ENCODE measurements at regions not wholly inside any gene's neighbourhood (a gene's known extent, or its start where the extent isn't known, plus 50 kb on each side); places are given as distances from the start of the nearest gene placed in this dataset.

DNA sequence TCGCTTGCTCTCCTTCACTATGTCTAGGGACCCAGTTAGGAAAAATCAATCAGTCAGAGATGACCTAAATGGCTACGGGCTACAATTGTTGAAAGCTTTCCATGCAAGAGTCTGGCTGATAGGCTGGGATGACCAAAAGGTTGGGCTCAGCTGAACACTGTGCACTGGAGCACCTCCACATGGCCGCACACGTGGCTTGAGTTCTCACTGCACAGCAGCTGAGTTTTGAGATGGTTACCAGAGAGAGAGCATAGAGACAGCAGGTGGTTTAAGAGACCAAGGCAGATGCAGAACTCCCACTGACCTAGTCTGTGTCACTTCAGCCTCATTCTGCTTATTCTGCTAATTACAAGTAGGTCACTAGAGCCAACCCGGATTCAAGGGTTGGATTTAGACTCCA, 2354.8 kb upstream of the C9orf72 start:
- H3K9me3 ChIP-seq (ENCODE audit: control insufficient read depth, low read depth, low read length), result no peaks in the 10 kb centered on the region
- H3K4me1 ChIP-seq (ENCODE audit: control insufficient read depth, extremely low read depth, insufficient read depth, low read length), result no peaks in the 10 kb centered on the region
- H3K4me3 ChIP-seq (ENCODE audit: control insufficient read depth in 2 of 3, extremely low read depth in 1 of 3, insufficient read depth in 2 of 3, low read depth in 1 of 3, low read length in 3 of 3), result no peak overlapping the region
- H3K27me3 ChIP-seq (ENCODE audit: control insufficient read depth, extremely low read depth, insufficient read depth, low read length), result no peaks in the 10 kb centered on the region
- dilution Hi-C loops (cut with MboI; ENCODE audit: extremely low pct_ligation_motif_present, low sequenced_read_pairs), result no loop called here
- no peaks in the 10 kb centered on the region for H4K20me1 ChIP-seq (ENCODE audit: control insufficient read depth, extremely low read depth, insufficient read depth, low read length)
- H3K9ac ChIP-seq (ENCODE audit: control insufficient read depth, extremely low read depth, insufficient read depth, low read length), result no peak overlapping the region
- no peak overlapping the region for H3K4me2 ChIP-seq (ENCODE audit: control insufficient read depth, extremely low read depth, insufficient read depth, low read depth, low read length)
- no peaks in the 10 kb centered on the region for H3K79me2 ChIP-seq (ENCODE audit: control insufficient read depth, insufficient read depth, low read length)
- no peaks in the 10 kb centered on the region for H3K36me3 ChIP-seq (ENCODE audit: control insufficient read depth in 2 of 2, extremely low read depth in 1 of 2, insufficient read depth in 2 of 2, low read length in 2 of 2)
- H3K9me1 ChIP-seq (ENCODE audit: control insufficient read depth, extremely low read depth, insufficient read depth, low read length), result no peaks in the 10 kb centered on the region
- H2AFZ ChIP-seq (ENCODE audit: control insufficient read depth, low read length), result no peak overlapping the region
- TF ChIP-seq EZH2 (IDR thresholded peaks at IDR 0.05; ENCODE audit: low read length), result no peak
- TF ChIP-seq, protein P1, sequence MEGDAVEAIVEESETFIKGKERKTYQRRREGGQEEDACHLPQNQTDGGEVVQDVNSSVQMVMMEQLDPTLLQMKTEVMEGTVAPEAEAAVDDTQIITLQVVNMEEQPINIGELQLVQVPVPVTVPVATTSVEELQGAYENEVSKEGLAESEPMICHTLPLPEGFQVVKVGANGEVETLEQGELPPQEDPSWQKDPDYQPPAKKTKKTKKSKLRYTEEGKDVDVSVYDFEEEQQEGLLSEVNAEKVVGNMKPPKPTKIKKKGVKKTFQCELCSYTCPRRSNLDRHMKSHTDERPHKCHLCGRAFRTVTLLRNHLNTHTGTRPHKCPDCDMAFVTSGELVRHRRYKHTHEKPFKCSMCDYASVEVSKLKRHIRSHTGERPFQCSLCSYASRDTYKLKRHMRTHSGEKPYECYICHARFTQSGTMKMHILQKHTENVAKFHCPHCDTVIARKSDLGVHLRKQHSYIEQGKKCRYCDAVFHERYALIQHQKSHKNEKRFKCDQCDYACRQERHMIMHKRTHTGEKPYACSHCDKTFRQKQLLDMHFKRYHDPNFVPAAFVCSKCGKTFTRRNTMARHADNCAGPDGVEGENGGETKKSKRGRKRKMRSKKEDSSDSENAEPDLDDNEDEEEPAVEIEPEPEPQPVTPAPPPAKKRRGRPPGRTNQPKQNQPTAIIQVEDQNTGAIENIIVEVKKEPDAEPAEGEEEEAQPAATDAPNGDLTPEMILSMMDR (optimal IDR thresholded peaks at IDR 0.05 in 1 of 3, IDR thresholded peaks at IDR 0.05 in 1 of 3, conservative IDR thresholded peaks at IDR 0.05 in 1 of 3; ENCODE audit: extremely low read depth in 1 of 3, insufficient read depth in 2 of 3, low read length in 3 of 3), result no peak
- no peak overlapping the region for H3K27ac ChIP-seq (ENCODE audit: control insufficient read depth, insufficient read depth, low read length)
- DNase-seq (ENCODE audit: low read depth, low spot score) (no peak), FAIRE-seq (no peak)

DNA sequence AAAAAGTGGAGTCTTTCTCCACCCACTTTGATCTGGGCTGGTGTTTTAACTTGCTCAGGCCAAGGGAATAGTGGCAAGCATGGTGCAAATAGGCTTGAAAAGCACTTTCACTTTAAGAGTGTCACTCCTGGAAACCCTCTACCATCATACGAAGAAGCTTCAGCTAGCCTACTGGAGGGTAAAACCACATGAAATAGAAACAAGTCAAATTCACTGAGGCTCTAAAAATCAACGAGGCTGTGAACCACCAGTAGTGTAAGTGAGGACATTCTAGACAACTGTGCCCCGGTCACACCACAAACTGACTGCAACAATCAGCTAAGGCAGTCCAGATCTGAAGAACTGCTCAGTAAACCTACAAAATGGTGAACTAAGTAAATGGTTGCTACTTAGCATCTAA, 2366.3 kb upstream of the C9orf72 start:
- Histone ChIP-seq H3K4me2 (ENCODE audit: control insufficient read depth, extremely low read depth, insufficient read depth, low read depth, low read length) (no peak overlapping the region), H3K9ac (ENCODE audit: control insufficient read depth, extremely low read depth, insufficient read depth, low read length) (no peak overlapping the region), H3K4me1 (ENCODE audit: control insufficient read depth, extremely low read depth, insufficient read depth, low read length) (no peaks in the 10 kb centered on the region), H3K9me3 (ENCODE audit: control insufficient read depth, low read depth, low read length) (no peaks in the 10 kb centered on the region), H4K20me1 (ENCODE audit: control insufficient read depth, extremely low read depth, insufficient read depth, low read length) (no peaks in the 10 kb centered on the region), H3K27ac (ENCODE audit: control insufficient read depth, insufficient read depth, low read length) (no peak overlapping the region), H3K4me3 (ENCODE audit: control insufficient read depth in 2 of 3, extremely low read depth in 1 of 3, insufficient read depth in 2 of 3, low read depth in 1 of 3, low read length in 3 of 3) (no peak overlapping the region), H3K36me3 (ENCODE audit: control insufficient read depth in 2 of 2, extremely low read depth in 1 of 2, insufficient read depth in 2 of 2, low read length in 2 of 2) (no peaks in the 10 kb centered on the region), H3K79me2 (ENCODE audit: control insufficient read depth, insufficient read depth, low read length) (no peaks in the 10 kb centered on the region), H3K27me3 (ENCODE audit: control insufficient read depth, extremely low read depth, insufficient read depth, low read length) (no peaks in the 10 kb centered on the region), H3K9me1 (ENCODE audit: control insufficient read depth, extremely low read depth, insufficient read depth, low read length) (no peaks in the 10 kb centered on the region), H2AFZ (ENCODE audit: control insufficient read depth, low read length) (no peak overlapping the region)
- TF ChIP-seq EZH2 (IDR thresholded peaks at IDR 0.05; ENCODE audit: low read length), result no peak
- dilution Hi-C loops (cut with MboI; ENCODE audit: extremely low pct_ligation_motif_present, low sequenced_read_pairs), result no loop called here
- FAIRE-seq, result no peak
- DNase-seq (ENCODE audit: low read depth, low spot score), result no peak

DNA sequence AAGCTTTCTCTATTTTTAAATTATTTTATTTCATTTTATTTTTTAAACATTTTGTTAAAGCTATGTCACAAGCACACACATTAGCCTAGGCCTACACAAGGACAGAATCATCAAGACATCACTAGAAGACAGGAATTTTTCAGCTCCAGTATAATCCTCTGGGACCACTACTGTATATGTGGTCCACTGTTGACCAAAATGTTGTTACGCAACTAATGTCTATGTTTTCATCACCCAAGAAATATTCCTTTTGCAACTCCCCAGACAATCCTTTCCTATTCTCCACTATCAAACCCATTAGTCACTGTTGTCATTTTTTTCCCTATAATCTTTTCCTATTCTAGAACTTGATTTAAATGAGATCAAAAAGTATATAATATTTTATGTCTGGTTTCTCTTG, 2371.7 kb upstream of the C9orf72 start:
- Histone ChIP-seq H3K4me2 (ENCODE audit: control insufficient read depth, extremely low read depth, insufficient read depth, low read depth, low read length) (no peak overlapping the region), H3K4me3 (ENCODE audit: control insufficient read depth in 2 of 3, extremely low read depth in 1 of 3, insufficient read depth in 2 of 3, low read depth in 1 of 3, low read length in 3 of 3) (no peak overlapping the region), H4K20me1 (ENCODE audit: control insufficient read depth, extremely low read depth, insufficient read depth, low read length) (no peaks in the 10 kb centered on the region), H2AFZ (ENCODE audit: control insufficient read depth, low read length) (no peak overlapping the region), H3K27ac (ENCODE audit: control insufficient read depth, insufficient read depth, low read length) (no peak overlapping the region), H3K27me3 (ENCODE audit: control insufficient read depth, extremely low read depth, insufficient read depth, low read length) (no peaks in the 10 kb centered on the region), H3K36me3 (ENCODE audit: control insufficient read depth in 2 of 2, extremely low read depth in 1 of 2, insufficient read depth in 2 of 2, low read length in 2 of 2) (no peaks in the 10 kb centered on the region), H3K79me2 (ENCODE audit: control insufficient read depth, insufficient read depth, low read length) (no peaks in the 10 kb centered on the region), H3K9me1 (ENCODE audit: control insufficient read depth, extremely low read depth, insufficient read depth, low read length) (no peaks in the 10 kb centered on the region), H3K4me1 (ENCODE audit: control insufficient read depth, extremely low read depth, insufficient read depth, low read length) (no peaks in the 10 kb centered on the region), H3K9ac (ENCODE audit: control insufficient read depth, extremely low read depth, insufficient read depth, low read length) (no peak overlapping the region), H3K9me3 (ENCODE audit: control insufficient read depth, low read depth, low read length) (no peaks in the 10 kb centered on the region)
- TF ChIP-seq, protein P1 (optimal IDR thresholded peaks at IDR 0.05 in 1 of 3, IDR thresholded peaks at IDR 0.05 in 1 of 3, conservative IDR thresholded peaks at IDR 0.05 in 1 of 3; ENCODE audit: extremely low read depth in 1 of 3, insufficient read depth in 2 of 3, low read length in 3 of 3), result no peak
- TF ChIP-seq EZH2 (IDR thresholded peaks at IDR 0.05; ENCODE audit: low read length), result no peak
- dilution Hi-C loops (cut with MboI; ENCODE audit: extremely low pct_ligation_motif_present, low sequenced_read_pairs), result no loop called here
- DNase-seq (ENCODE audit: low read depth, low spot score) (no peak), FAIRE-seq (no peak)

Measured in keratinocyte (primary cell).